Panc1 (cell line): ENCODE measurements at regions not wholly inside any gene's neighbourhood (a gene's known extent, or its start where the extent isn't known, plus 50 kb on each side); places are given as distances from the start of the nearest gene placed in this dataset.

Experiments used
- ATAC-seq: fragments of 200-7000 bp; cut with Tn5 transposase; 2 replicates; pipeline ENCODE4 v1.9.1; 2020; ENCODE audit warnings: mild to moderate bottlenecking, moderate library complexity
- BruUV-seq: library from RNA; stranded (reverse); fragments of 400-500 nt; replicated peaks from 2 replicates; lab custom pipeline; 2021; lab: Mats Ljungman, UMichigan
- CTCF ChIA-PET: fragments of 300-600 bp; sonication (Branson Sonifier 250); formaldehyde crosslinking; loops from one replicate; lab custom pipeline; 2022; ENCODE audit warnings: antibody characterized with exemption; lab: Charles Lee
- POLR2A ChIA-PET: fragments of 300-600 bp; sonication (Branson Sonifier 250); formaldehyde crosslinking; loops from one replicate; lab custom pipeline; 2022; ENCODE audit warnings: antibody characterized with exemption; lab: Charles Lee
- DNase-seq: peaks from one replicate; pipeline ENCODE4 v3.0.0-alpha.2; 2010; ENCODE audit warnings: low read depth, low spot score
- H3K27ac ChIP-seq: 2 replicates; pipeline ENCODE4 v1.5.1; 2011; ENCODE audit warnings: mild to moderate bottlenecking, low read length, inconsistent platforms
- H3K27me3 ChIP-seq: fragments of 200-500 bp; sonication (Bioruptor generic); 2 replicates; pipeline ENCODE4 v1.6.0; 2014; ENCODE audit warnings: low read length, inconsistent platforms; ENCODE audit not compliant: control insufficient read depth, insufficient read depth
- H3K36me3 ChIP-seq: fragments of 200-500 bp; sonication (Bioruptor generic); 2 replicates; pipeline ENCODE4 v1.5.1; 2014; ENCODE audit warnings: inconsistent platforms, mild to moderate bottlenecking, low read length, moderate library complexity; ENCODE audit not compliant: control insufficient read depth, insufficient read depth
- H3K4me1 ChIP-seq: 2 replicates; pipeline ENCODE4 v1.5.1; 2011; ENCODE audit warnings: inconsistent platforms, mild to moderate bottlenecking, low read length, moderate library complexity; ENCODE audit not compliant: control insufficient read depth, insufficient read depth
- H3K4me3 ChIP-seq, 2 experiments: 2 replicates each; pipeline ENCODE4 v1.5.1; 2011 to 2012; ENCODE audit warnings: low read depth in 2 of 2, low read length in 2 of 2, mild to moderate bottlenecking in 2 of 2, inconsistent platforms in 1 of 2, moderate library complexity in 1 of 2
- H3K9me3 ChIP-seq: fragments of 200-500 bp; sonication (Bioruptor generic); 2 replicates; pipeline ENCODE4 v1.5.1; 2014; ENCODE audit warnings: low read depth, mild to moderate bottlenecking, inconsistent platforms, low read length, moderate library complexity; ENCODE audit not compliant: control insufficient read depth, insufficient read depth
- CTCF ChIP-seq: fragments of 450-650 bp; IDR thresholded peaks from 2 replicates; pipeline ENCODE4 v1.5.1; 2017; ENCODE audit warnings: mild to moderate bottlenecking
- POLR2AphosphoS5 ChIP-seq: IDR thresholded peaks from 2 replicates; pipeline ENCODE4 v1.6.1; 2012; ENCODE audit warnings: mild to moderate bottlenecking, low read depth, low read length, moderate library complexity
- REST ChIP-seq, 2 experiments: IDR thresholded peaks; 2 replicates each; pipeline ENCODE4 v1.6.1; 2011 to 2012; ENCODE audit warnings: low read depth in 2 of 2, control low read depth in 1 of 2, low read length in 1 of 2, mild to moderate bottlenecking in 1 of 2, moderate library complexity in 1 of 2; ENCODE audit not compliant: insufficient read depth in 1 of 2
- SIN3A ChIP-seq: IDR thresholded peaks from 2 replicates; pipeline ENCODE4 v1.6.1; 2012; ENCODE audit warnings: low read depth, mild to moderate bottlenecking, low read length, moderate library complexity, borderline replicate concordance; ENCODE audit not compliant: insufficient read depth
- TCF7L2 ChIP-seq: IDR thresholded peaks from 2 replicates; pipeline ENCODE4 v1.6.1; 2011; ENCODE audit warnings: mild to moderate bottlenecking, low read depth, low read length, inconsistent platforms
- in situ Hi-C: cut with HindIII; loops from 2 replicates; pipeline ENCODE4 v1.10.0; 2016; ENCODE audit warnings: low sequenced_read_pairs, low pct_unique_long_range_greater_than_20kb
- intact Hi-C: fragments of 100-400 bp; cut with micrococcal nuclease; formaldehyde crosslinking; loops from one replicate; pipeline ENCODE4 v1.10.0; 2022; ENCODE audit not compliant: unreplicated experiment

GRCh38 chr6:159436581-159436980, 256.5 kb downstream of the SOD2 start:
- Histone ChIP-seq H3K27me3 (peaks cover 9% of the 10 kb centered on the region), H3K27ac (no peak overlapping the region), H3K36me3 (no peaks in the 10 kb centered on the region), H3K9me3 (no peaks in the 10 kb centered on the region; the same call in 1 of the 2 replicates), H3K4me1 (no peaks in the 10 kb centered on the region), H3K4me3 (no peak overlapping the region)
- intact Hi-C loops (no loop called here), in situ Hi-C loops (no loop called here)
- ATAC-seq (no peak), DNase-seq (no peak)
- TF ChIP-seq POLR2AphosphoS5 (no peak), CTCF (no peak), TCF7L2 (no peak), REST (IDR thresholded peaks at IDR 0.05; ENCODE audit: insufficient read depth in 1 of 2, low read depth in 2 of 2, low read length in 1 of 2) (no peak), SIN3A (no peak)
- ChIA-PET CTCF (no interaction called here), POLR2A (no interaction called here)
- no TSS peak for BruUV-seq

- DNase-seq (no peak), ATAC-seq (no peak)
- Histone ChIP-seq H3K27me3 (peaks cover 4% of the 10 kb centered on the region), H3K4me1 (no peaks in the 10 kb centered on the region), H3K36me3 (no peaks in the 10 kb centered on the region), H3K27ac (no peak overlapping the region), H3K9me3 (no peaks in the 10 kb centered on the region; the same call in 1 of the 2 replicates), H3K4me3 (no peak overlapping the region)
- POLR2A ChIA-PET = no interaction called here
- in situ Hi-C loops (no loop called here), intact Hi-C loops (no loop called here)
- BruUV-seq = no TSS peak
- no peak for TF ChIP-seq SIN3A
- no peak for TF ChIP-seq REST (IDR thresholded peaks at IDR 0.05; ENCODE audit: insufficient read depth in 1 of 2, low read depth in 2 of 2, low read length in 1 of 2)
- CTCF ChIA-PET = no interaction called here
These were observed 257.3 kb downstream of the SOD2 start for GRCh38 chr6:159435701-159436100.
